ENCODE measurements at regions not wholly inside any gene's neighbourhood (a gene's known extent, or its start where the extent isn't known, plus 50 kb on each side); places are given as distances from the start of the nearest gene placed in this dataset.

GRCh38 chr9:129467739-129468666, 152.9 kb downstream of the C9orf50 start:
- Histone ChIP-seq H3K79me1 (replicated peaks; ENCODE audit: low read length, poor library complexity, severe bottlenecking) (no peaks in the 10 kb centered on the region), H3K9ac (ENCODE audit: low read length) (no peak overlapping the region), H2BK120ac (ENCODE audit: low read depth, low read length) (no peak overlapping the region), H3K36me3 (ENCODE audit: control insufficient read depth in 1 of 2, insufficient read depth in 2 of 2, low read depth in 1 of 2, low read length in 2 of 2) (no peaks in the 10 kb centered on the region), H3K9me3 (ENCODE audit: control insufficient read depth, low read length) (no peaks in the 10 kb centered on the region), H4K8ac (ENCODE audit: low read length) (no peak overlapping the region), H2AFZ (ENCODE audit: low read depth, low read length) (no peak overlapping the region), H3K27ac (ENCODE audit: low read length, poor library complexity, severe bottlenecking) (no peak overlapping the region), H3K18ac (ENCODE audit: low read depth in 1 of 2, low read length in 2 of 2) (no peak overlapping the region), H3K4ac (ENCODE audit: low read depth in 1 of 2, low read length in 2 of 2) (peak overlapping the region in 1 of 2 experiments; percentile 35), H2AK5ac (ENCODE audit: low read length, severe bottlenecking) (no peak overlapping the region), H2BK5ac (ENCODE audit: low read depth, low read length, poor library complexity, severe bottlenecking) (no peak overlapping the region), H3K14ac (ENCODE audit: low read length in 2 of 2) (peak overlapping the region in 1 of 2 experiments; percentile 45), H4K91ac (ENCODE audit: low read length) (peak overlapping the region; percentile 35), H3K4me2 (ENCODE audit: low read length, poor library complexity, severe bottlenecking) (no peak overlapping the region), H2BK12ac (ENCODE audit: low read length in 2 of 2) (no peak overlapping the region), H3K23ac (ENCODE audit: low read length in 2 of 2) (no peak overlapping the region), H3K4me3 (ENCODE audit: insufficient read depth in 1 of 2, low read depth in 1 of 2, low read length in 2 of 2) (no peak overlapping the region), H3K4me1 (ENCODE audit: control insufficient read depth, insufficient read depth, low read depth, low read length) (peaks cover 51% of the 10 kb centered on the region), H3K27me3 (ENCODE audit: control insufficient read depth in 1 of 2, insufficient read depth in 1 of 2, low read length in 2 of 2) (no peaks in the 10 kb centered on the region), H2BK15ac (ENCODE audit: low read depth, poor library complexity, severe bottlenecking) (peak overlapping the region; percentile 3)
- WGBS: 88% methylated on average over 17 of the region's 19 CpGs
- no peak for DNase-seq

GRCh38 chr9:129467004-129467588, 153.8 kb downstream of the C9orf50 start:
- Histone ChIP-seq H3K14ac (ENCODE audit: low read length in 2 of 2) (peak overlapping the region in 1 of 2 experiments; percentile 75), H2BK120ac (ENCODE audit: low read depth, low read length) (no peak overlapping the region), H3K4ac (ENCODE audit: low read depth in 1 of 2, low read length in 2 of 2) (peak overlapping the region in 1 of 2 experiments; percentile 53), H3K9me3 (ENCODE audit: control insufficient read depth, low read length) (no peaks in the 10 kb centered on the region), H3K4me3 (ENCODE audit: insufficient read depth in 1 of 2, low read depth in 1 of 2, low read length in 2 of 2) (no peak overlapping the region), H3K4me2 (ENCODE audit: low read length, poor library complexity, severe bottlenecking) (no peak overlapping the region), H3K18ac (ENCODE audit: low read depth in 1 of 2, low read length in 2 of 2) (peak overlapping the region in 1 of 2 experiments; percentile 80), H3K23ac (ENCODE audit: low read length in 2 of 2) (no peak overlapping the region), H3K27me3 (ENCODE audit: control insufficient read depth in 1 of 2, insufficient read depth in 1 of 2, low read length in 2 of 2) (no peaks in the 10 kb centered on the region), H2BK5ac (ENCODE audit: low read depth, low read length, poor library complexity, severe bottlenecking) (no peak overlapping the region), H3K79me1 (replicated peaks; ENCODE audit: low read length, poor library complexity, severe bottlenecking) (no peaks in the 10 kb centered on the region), H2BK15ac (ENCODE audit: low read depth, poor library complexity, severe bottlenecking) (peak overlapping the region; percentile 12), H2AFZ (ENCODE audit: low read depth, low read length) (no peak overlapping the region), H3K36me3 (ENCODE audit: control insufficient read depth in 1 of 2, insufficient read depth in 2 of 2, low read depth in 1 of 2, low read length in 2 of 2) (no peaks in the 10 kb centered on the region), H2BK12ac (ENCODE audit: low read length in 2 of 2) (peak overlapping the region; percentile 60 to 75), H3K27ac (ENCODE audit: low read length, poor library complexity, severe bottlenecking) (no peak overlapping the region), H4K8ac (ENCODE audit: low read length) (no peak overlapping the region), H3K9ac (ENCODE audit: low read length) (no peak overlapping the region), H2AK5ac (ENCODE audit: low read length, severe bottlenecking) (peak overlapping the region; percentile 54), H3K4me1 (ENCODE audit: control insufficient read depth, insufficient read depth, low read depth, low read length) (peaks cover 48% of the 10 kb centered on the region), H4K91ac (ENCODE audit: low read length) (peak overlapping the region; percentile 6)
- WGBS: 94% methylated on average over 7 of the region's 10 CpGs
- DNase-seq: no peak

DNA sequence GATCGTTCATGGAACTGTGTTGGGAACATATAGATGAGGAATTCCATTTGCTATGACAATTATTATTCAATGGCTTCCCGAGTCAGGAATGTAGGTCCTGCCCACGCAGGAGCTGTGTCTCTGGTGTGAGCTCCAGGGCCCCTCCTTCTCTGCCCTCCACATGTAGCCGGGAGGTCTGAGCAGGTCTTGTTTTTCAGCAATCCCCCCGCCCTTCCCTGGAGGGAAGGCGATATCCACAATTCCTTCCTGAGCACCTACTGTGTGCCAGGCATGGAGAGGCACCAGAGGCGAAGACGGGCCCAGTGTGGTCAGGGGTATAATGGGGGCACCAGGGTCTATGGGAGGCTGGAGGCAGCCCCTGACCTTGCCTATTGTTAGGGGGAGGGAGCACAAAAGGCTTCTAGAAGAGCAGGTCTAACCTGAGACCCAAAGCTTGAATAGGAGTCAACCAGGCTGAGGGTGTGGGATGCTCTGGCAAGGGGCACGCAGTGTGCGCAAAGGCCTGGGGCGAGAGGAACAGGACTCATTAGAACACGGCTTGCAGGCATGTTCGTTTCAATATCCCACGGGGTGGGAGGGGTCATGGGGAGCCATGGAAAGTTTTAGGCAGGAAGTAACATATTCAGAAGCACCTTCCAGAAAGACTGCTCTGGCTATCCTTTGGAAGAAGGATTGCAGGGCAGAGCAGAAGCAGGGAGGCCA, 154.9 kb downstream of the C9orf50 start:
- 79% methylated on average over 14 of the region's 14 CpGs for WGBS
- Histone ChIP-seq H3K23ac (ENCODE audit: low read length in 2 of 2) (peak overlapping the region in 1 of 2 experiments; percentile 11), H3K9me3 (ENCODE audit: control insufficient read depth, low read length) (no peaks in the 10 kb centered on the region), H3K27ac (ENCODE audit: low read length, poor library complexity, severe bottlenecking) (no peak overlapping the region), H3K79me1 (replicated peaks; ENCODE audit: low read length, poor library complexity, severe bottlenecking) (no peaks in the 10 kb centered on the region), H3K18ac (ENCODE audit: low read depth in 1 of 2, low read length in 2 of 2) (peak overlapping the region; percentile 45 to 75), H2AFZ (ENCODE audit: low read depth, low read length) (no peak overlapping the region), H3K9ac (ENCODE audit: low read length) (no peak overlapping the region), H2BK12ac (ENCODE audit: low read length in 2 of 2) (peak overlapping the region; percentile 65 to 91), H3K4ac (ENCODE audit: low read depth in 1 of 2, low read length in 2 of 2) (peak overlapping the region; percentile 40 to 88), H2BK5ac (ENCODE audit: low read depth, low read length, poor library complexity, severe bottlenecking) (no peak overlapping the region), H3K36me3 (ENCODE audit: control insufficient read depth in 1 of 2, insufficient read depth in 2 of 2, low read depth in 1 of 2, low read length in 2 of 2) (no peaks in the 10 kb centered on the region), H4K91ac (ENCODE audit: low read length) (peak overlapping the region; percentile 67), H3K14ac (ENCODE audit: low read length in 2 of 2) (peak overlapping the region in 1 of 2 experiments; percentile 71), H2BK15ac (ENCODE audit: low read depth, poor library complexity, severe bottlenecking) (no peak overlapping the region), H4K8ac (ENCODE audit: low read length) (peak overlapping the region; percentile 56), H2AK5ac (ENCODE audit: low read length, severe bottlenecking) (peak overlapping the region; percentile 67), H3K4me2 (ENCODE audit: low read length, poor library complexity, severe bottlenecking) (no peak overlapping the region), H3K4me1 (ENCODE audit: control insufficient read depth, insufficient read depth, low read depth, low read length) (peaks cover 47% of the 10 kb centered on the region), H2BK120ac (ENCODE audit: low read depth, low read length) (peak overlapping the region; percentile 84), H3K27me3 (ENCODE audit: control insufficient read depth in 1 of 2, insufficient read depth in 1 of 2, low read length in 2 of 2) (no peaks in the 10 kb centered on the region), H3K4me3 (ENCODE audit: insufficient read depth in 1 of 2, low read depth in 1 of 2, low read length in 2 of 2) (no peak overlapping the region)
- DNase-seq: no peak

All from mesenchymal stem cell (in vitro differentiated cells and primary cell).